Tongue (tissue), 1 donor: ENCODE measurements at regions not wholly inside any gene's neighbourhood (a gene's known extent, or its start where the extent isn't known, plus 50 kb on each side); places are given as distances from the start of the nearest gene placed in this dataset.

Source experiments
- DNase-seq: peaks from one replicate; pipeline ENCODE4 v3.0.0-alpha.2; 2015

GRCh38 chr5:33254579-33254978 lies 186.2 kb upstream of the TARS1 start:
- no peak for DNase-seq

GRCh38 chr5:33257807-33258429 lies 182.8 kb upstream of the TARS1 start:
- peak; percentile 66 for DNase-seq

DNA sequence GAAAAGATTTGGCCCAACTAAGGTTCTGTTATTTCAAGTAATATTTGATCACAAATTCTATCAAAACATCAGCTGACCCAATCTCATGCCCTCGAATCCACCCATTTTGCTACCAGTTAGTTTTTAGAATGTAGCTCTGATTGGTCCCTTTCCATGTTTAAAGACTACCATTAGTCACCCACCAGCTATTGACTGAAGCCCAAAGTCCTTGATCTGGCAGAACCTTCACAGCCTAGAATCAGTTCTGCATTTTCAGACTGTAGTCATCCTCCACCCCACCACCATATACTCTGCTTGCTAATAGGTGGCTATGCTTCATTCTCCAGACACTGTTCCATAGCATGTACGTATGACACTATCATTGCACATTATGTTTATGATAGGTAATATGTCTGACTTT lies 182.2 kb upstream of the TARS1 start:
- DNase-seq: no peak

DNA sequence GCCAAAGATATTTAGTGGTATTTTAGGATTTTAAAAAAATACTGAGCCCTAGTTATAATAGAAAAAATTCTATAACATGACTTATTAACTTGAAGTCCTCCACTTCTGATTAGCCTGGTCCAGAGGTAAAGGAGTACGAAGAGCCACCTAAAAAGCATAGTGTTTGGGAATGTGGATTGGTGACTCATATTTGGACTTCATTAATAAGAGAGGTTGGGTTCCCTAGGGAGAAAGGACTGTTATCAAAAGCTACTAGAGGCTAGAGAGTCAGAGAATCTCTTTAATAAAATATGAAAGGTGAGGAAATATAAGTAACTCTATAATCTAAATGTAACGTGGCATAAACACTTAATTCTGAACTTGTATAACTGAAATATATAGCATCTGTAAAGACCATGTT lies 180.7 kb upstream of the TARS1 start:
- DNase-seq: no peak

GRCh38 chr5:33261305-33261704 lies 179.5 kb upstream of the TARS1 start:
- no peak for DNase-seq

- no peak for DNase-seq
Measured at GRCh38 chr5:33261747-33262146, 179.0 kb upstream of the TARS1 start.

- peak; percentile 77 for DNase-seq
Measured at GRCh38 chr5:33267801-33268200, 173.0 kb upstream of the TARS1 start.

- peak; percentile 87 for DNase-seq
Measured at GRCh38 chr5:33268374-33268773, 172.4 kb upstream of the TARS1 start.

- DNase-seq: no peak
Measured at GRCh38 chr5:33270671-33271070, 170.1 kb upstream of the TARS1 start.

DNA sequence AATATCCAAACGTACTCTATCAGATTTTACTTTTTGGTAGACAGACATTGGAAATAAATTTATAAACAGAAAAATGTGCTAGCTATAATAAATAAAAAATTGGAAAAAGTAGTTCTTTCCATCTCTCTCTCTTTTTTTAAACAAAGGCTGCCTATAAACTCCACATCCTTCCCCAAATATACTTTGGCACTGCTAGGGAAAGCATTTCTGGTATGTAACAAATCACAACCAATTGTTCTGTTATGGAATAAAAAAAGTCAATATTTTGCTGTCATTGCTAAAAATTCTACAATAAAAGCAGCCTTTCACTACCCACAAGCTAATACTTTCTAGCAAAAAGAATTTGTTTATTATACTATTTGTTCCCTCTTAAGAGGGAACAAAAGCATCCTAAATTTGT lies 169.2 kb upstream of the TARS1 start:
- no peak for DNase-seq

DNA sequence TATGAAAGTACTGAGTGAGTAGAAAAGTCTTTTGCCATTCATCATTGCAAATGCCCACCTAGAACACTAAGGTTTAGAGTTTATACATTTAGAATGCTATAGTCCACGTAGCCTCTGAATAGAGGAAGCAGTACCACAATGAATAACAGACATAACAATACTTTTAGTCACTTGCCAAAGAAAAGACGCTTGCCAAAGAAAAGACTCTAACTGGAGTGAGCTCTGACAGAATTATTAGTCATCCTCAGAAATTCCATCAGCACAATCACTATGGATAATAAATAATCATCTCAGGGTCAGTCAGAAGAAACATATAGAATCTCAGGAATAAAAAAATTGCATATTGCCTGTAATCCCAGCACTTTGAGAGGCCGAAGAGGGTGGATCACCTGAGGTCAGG lies 168.5 kb upstream of the TARS1 start:
- DNase-seq: no peak

DNA sequence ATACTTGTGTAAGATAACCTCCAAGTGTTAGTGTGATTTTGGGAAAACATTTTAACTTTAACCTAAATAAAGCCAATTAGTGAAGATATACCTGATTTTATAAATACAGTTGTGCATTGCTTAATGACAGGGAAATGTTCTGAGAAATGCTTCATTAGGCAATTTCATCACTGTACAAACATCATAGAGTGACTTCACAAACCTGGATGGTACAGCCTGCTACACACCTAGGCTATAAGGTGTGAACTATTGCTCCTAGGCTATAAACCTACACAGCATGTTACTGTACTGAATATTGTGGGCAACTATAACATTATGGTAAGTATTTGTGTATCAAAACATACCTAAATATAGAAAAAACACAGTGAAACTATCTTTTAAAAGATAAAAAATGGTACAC lies 166.8 kb upstream of the TARS1 start:
- DNase-seq: no peak

GRCh38 chr5:33275391-33275790 lies 165.4 kb upstream of the TARS1 start:
- DNase-seq: no peak

DNA sequence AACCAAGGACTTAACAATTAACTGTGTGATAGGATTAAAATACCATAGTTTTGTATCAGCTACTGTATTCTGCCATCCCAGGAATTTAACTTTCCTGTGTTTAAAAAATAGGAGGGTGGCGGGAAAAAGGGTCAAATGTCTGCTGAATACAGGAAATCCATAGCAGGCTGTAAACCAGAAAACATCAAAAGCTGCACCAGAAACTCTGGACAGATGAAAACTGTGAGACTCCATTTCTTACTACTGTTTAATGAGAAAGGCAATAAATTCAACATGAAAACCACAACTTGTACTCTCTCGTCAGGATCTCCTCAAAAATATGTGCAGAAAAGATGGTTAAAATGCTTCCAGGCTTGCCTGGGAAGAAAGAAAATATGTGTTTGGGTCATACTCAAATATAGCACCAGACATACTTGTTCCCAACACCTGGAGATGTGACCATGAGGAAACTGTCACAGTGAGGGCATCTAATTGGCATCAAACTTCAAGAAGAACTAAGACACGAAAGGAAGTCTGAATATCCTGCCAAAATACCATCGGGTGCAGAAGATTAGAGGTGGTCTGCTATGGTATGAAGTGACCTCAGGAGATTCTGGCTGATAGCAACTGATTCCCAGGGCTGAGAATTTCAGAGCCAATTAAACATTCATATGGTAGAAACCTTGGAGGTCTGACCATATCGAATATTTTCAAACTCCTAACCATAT lies 164.7 kb upstream of the TARS1 start:
- no peak for DNase-seq

GRCh38 chr5:33276628-33276950 lies 164.2 kb upstream of the TARS1 start:
- DNase-seq: peak; percentile 39

GRCh38 chr5:33277061-33277650 lies 163.6 kb upstream of the TARS1 start:
- no peak for DNase-seq

DNA sequence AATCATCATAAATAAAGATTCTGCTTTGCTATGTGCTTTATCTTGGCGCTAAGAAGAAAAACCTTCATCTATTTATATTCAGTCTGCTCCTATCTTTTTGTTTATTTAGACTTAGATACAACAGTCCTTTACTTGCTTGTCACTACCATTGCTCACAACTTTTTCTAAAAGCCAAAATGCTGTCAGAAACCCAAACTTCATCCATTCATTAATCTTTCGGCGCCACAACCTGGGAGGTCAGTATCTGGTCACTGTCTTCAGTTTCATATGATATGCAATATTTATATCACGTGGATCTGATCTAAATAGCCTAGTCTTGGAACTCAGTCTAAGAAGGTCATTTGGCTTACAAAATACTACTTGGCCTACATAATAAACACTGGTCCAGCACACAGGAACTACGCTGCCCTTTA lies 159.3 kb upstream of the TARS1 start:
- DNase-seq: no peak

- DNase-seq: no peak
Measured at GRCh38 chr5:33282157-33282556, 158.6 kb upstream of the TARS1 start.

DNA sequence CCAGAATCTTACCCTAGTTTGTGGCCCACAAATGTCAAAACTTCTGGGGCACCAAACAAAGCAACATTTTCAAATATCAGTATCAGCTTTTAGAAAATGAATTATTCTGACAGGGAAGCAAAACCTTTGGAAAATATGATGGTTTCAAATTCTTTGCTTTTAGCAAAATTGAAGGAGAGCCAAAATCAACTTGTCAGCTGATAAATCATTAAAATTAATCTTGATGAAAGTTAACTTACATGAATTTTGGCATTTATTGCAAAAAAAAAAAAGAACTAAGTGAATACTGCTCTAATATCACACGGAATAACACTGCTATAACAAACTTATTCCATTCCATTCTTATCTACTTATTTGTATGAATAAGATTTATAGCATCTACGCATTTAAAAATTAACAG lies 158.1 kb upstream of the TARS1 start:
- no peak for DNase-seq

- no peak for DNase-seq
Measured at GRCh38 chr5:33283243-33283642, 157.5 kb upstream of the TARS1 start.

DNA sequence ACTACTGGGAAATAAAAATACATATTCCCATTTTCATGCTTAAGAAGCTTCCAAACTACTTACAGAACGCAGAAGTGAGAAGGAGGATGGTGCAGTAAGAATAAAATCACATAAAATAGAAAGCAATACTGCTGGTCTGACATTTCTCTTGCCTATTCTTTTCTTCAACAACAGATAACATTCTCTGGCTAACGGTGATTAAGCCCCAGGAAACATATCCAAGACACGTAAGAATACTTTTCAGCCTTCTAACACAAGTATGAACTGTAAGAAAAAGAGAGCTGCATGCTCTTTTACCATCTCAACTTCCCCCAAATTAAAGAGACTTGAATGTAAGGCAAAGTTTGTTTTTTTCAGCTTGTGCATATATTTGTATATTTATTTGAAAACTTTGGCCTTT lies 156.1 kb upstream of the TARS1 start:
- no peak for DNase-seq

GRCh38 chr5:33287242-33287641 lies 153.5 kb upstream of the TARS1 start:
- DNase-seq: no peak

DNA sequence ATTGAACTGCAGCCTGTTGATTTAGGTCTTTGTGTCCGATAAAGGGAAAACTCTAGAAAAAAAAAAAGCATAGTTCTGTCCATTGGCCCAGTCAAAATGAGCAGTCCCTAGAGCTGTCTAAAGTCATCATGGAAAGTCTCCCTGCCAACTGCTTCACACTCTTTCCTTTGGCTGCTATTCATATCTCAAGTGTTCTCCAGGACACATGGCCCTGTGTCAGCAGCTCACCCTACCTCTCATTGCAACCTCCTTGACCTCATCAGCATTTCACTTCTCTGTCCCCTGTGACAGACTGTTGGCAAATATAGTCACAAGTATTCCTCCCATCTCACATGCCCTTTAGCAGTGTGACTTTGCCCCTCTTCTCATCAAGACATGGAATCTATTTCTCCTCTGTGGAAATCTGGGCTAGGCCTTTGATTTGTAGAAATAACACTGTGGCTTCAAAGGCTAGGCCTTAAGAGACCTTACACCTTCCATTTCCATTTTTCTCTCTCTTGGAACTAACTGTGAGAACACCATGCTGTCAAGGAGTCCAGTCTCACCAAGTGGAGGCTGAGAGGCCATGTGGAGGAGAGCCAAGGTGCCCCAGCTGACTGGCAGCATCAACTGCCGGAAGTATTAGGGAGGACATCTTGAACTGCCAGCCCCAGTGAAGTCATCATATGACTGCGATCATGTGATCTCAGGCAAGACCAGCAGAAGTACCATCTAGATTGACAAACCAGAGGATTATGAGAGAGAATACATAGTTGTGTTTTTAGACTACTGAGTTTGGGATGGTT lies 149.4 kb upstream of the TARS1 start:
- DNase-seq: peak; percentile 40
